Keratinocyte (primary cell): ENCODE measurements at regions not wholly inside any gene's neighbourhood (a gene's known extent, or its start where the extent isn't known, plus 50 kb on each side); places are given as distances from the start of the nearest gene placed in this dataset.

Experiments
- DNase-seq: peaks from one replicate; pipeline ENCODE4 v3.0.0-alpha.2; 2011; ENCODE audit warnings: low read depth, missing footprints, low spot score
- FAIRE-seq: peaks from 2 replicates; lab custom pipeline; 2011; peaks lifted over from hg19 to GRCh38; lab: Jason Lieb, UNC
- H2AFZ ChIP-seq: 2 replicates; pipeline ENCODE4 v1.6.0; 2012; ENCODE audit warnings: low read length, control low read depth, inconsistent platforms; ENCODE audit not compliant: control insufficient read depth
- H3K27ac ChIP-seq: 2 replicates; pipeline ENCODE4 v1.5.1; 2011; ENCODE audit warnings: low read length; ENCODE audit not compliant: control insufficient read depth, insufficient read depth
- H3K27me3 ChIP-seq: 3 replicates; pipeline ENCODE4 v1.6.0; 2011; ENCODE audit warnings: low read length; ENCODE audit not compliant: control insufficient read depth, insufficient read depth; ENCODE audit errors: extremely low read depth
- H3K36me3 ChIP-seq, 2 experiments: 2 replicates in 1 of 2; 3 replicates in 1 of 2; pipeline ENCODE4 v1.5.1; 2011; ENCODE audit warnings: low read length in 2 of 2, mild to moderate bottlenecking in 1 of 2; ENCODE audit not compliant: control insufficient read depth in 2 of 2, insufficient read depth in 2 of 2; ENCODE audit errors: extremely low read depth in 1 of 2
- H3K4me1 ChIP-seq: 3 replicates; pipeline ENCODE4 v1.5.1; 2011; ENCODE audit warnings: low read length; ENCODE audit not compliant: control insufficient read depth, insufficient read depth; ENCODE audit errors: extremely low read depth
- H3K4me2 ChIP-seq: 3 replicates; pipeline ENCODE4 v1.6.0; 2011; ENCODE audit warnings: low read depth, low read length; ENCODE audit not compliant: control insufficient read depth, insufficient read depth; ENCODE audit errors: extremely low read depth
- H3K4me3 ChIP-seq, 3 experiments: fragments of 200-600 bp in 1 of 3; sonication (generic) in 1 of 3; 2 replicates in 2 of 3; 3 replicates in 1 of 3; pipeline ENCODE4 v1.5.1; 2011 to 2016; ENCODE audit warnings: low read length in 3 of 3, mild to moderate bottlenecking in 3 of 3, control low read depth in 2 of 3, inconsistent platforms in 1 of 3, low read depth in 1 of 3, mixed read lengths in 1 of 3, mixed run types in 1 of 3, moderate library complexity in 1 of 3; ENCODE audit not compliant: control insufficient read depth in 2 of 3, insufficient read depth in 2 of 3; ENCODE audit errors: extremely low read depth in 1 of 3
- H3K79me2 ChIP-seq: 2 replicates; pipeline ENCODE4 v1.6.0; 2012; ENCODE audit warnings: low read length; ENCODE audit not compliant: control insufficient read depth, insufficient read depth
- H3K9ac ChIP-seq: 3 replicates; pipeline ENCODE4 v1.6.0; 2011; ENCODE audit warnings: low read length; ENCODE audit not compliant: control insufficient read depth, insufficient read depth; ENCODE audit errors: extremely low read depth
- H3K9me1 ChIP-seq: 3 replicates; pipeline ENCODE4 v1.6.0; 2011; ENCODE audit warnings: low read length; ENCODE audit not compliant: control insufficient read depth, insufficient read depth; ENCODE audit errors: extremely low read depth
- H3K9me3 ChIP-seq: 2 replicates; pipeline ENCODE4 v1.5.1; 2012; ENCODE audit warnings: low read depth, low read length; ENCODE audit not compliant: control insufficient read depth
- H4K20me1 ChIP-seq: 3 replicates; pipeline ENCODE4 v1.6.0; 2011; ENCODE audit warnings: low read length; ENCODE audit not compliant: control insufficient read depth, insufficient read depth; ENCODE audit errors: extremely low read depth
- EZH2 ChIP-seq: IDR thresholded peaks from one replicate; pipeline ENCODE4 v1.6.1; 2012; ENCODE audit warnings: inconsistent platforms, mild to moderate bottlenecking, low read length, moderate library complexity
- dilution Hi-C: fragments of 300-500 bp; cut with MboI; formaldehyde crosslinking; loops from one replicate; pipeline ENCODE4 v1.7.0; 2020; ENCODE audit warnings: low sequenced_read_pairs; ENCODE audit not compliant: extremely low pct_ligation_motif_present
- TF ChIP-seq, protein P1 (sequence below), 3 experiments: IDR thresholded peaks in 1 of 3; conservative IDR thresholded peaks in 1 of 3; optimal IDR thresholded peaks in 1 of 3; 2 replicates in 2 of 3; 3 replicates in 1 of 3; pipeline versions ENCODE3 to v1.5.1; 2011; ENCODE audit warnings: low read length in 3 of 3, mild to moderate bottlenecking in 3 of 3, moderate library complexity in 2 of 3, control low read depth in 1 of 3, inconsistent platforms in 1 of 3; ENCODE audit not compliant: insufficient read depth in 2 of 3; ENCODE audit errors: extremely low read depth in 1 of 3

DNA sequence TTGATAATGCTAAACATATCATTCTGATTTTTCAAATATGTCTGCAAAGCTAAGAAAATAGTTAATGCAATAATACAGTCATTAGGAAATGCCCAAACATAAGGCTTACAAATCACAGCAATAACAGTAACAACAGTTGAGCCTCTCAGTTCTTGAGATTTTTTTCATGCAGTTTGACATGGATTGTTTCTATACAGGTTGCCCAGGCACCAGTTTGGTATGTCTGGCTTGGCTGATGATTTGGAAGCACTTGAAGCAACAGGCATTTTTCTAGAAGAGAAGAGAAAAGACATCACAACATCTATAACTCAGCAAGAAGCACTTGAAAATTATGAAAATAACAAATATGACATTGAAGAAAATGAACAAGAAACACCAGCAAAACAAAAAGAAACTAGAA lies 78.7 kb upstream of the COL6A5 start:
- dilution Hi-C loops = no loop called here
- no peaks in the 10 kb centered on the region for H4K20me1 ChIP-seq
- no peaks in the 10 kb centered on the region for H3K79me2 ChIP-seq
- H3K27ac ChIP-seq = no peak overlapping the region
- FAIRE-seq (no peak), DNase-seq (no peak)
- no peak for TF ChIP-seq EZH2
- TF ChIP-seq, protein P1, sequence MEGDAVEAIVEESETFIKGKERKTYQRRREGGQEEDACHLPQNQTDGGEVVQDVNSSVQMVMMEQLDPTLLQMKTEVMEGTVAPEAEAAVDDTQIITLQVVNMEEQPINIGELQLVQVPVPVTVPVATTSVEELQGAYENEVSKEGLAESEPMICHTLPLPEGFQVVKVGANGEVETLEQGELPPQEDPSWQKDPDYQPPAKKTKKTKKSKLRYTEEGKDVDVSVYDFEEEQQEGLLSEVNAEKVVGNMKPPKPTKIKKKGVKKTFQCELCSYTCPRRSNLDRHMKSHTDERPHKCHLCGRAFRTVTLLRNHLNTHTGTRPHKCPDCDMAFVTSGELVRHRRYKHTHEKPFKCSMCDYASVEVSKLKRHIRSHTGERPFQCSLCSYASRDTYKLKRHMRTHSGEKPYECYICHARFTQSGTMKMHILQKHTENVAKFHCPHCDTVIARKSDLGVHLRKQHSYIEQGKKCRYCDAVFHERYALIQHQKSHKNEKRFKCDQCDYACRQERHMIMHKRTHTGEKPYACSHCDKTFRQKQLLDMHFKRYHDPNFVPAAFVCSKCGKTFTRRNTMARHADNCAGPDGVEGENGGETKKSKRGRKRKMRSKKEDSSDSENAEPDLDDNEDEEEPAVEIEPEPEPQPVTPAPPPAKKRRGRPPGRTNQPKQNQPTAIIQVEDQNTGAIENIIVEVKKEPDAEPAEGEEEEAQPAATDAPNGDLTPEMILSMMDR (optimal IDR thresholded peaks at IDR 0.05 in 1 of 3, IDR thresholded peaks at IDR 0.05 in 1 of 3, conservative IDR thresholded peaks at IDR 0.05 in 1 of 3; ENCODE audit: extremely low read depth in 1 of 3, insufficient read depth in 2 of 3, low read length in 3 of 3) = no peak
- no peak overlapping the region for H3K4me2 ChIP-seq
- H3K9me1 ChIP-seq = no peaks in the 10 kb centered on the region
- H3K4me3 ChIP-seq = no peak overlapping the region
- H2AFZ ChIP-seq = no peak overlapping the region
- H3K27me3 ChIP-seq = no peaks in the 10 kb centered on the region
- no peaks in the 10 kb centered on the region for H3K4me1 ChIP-seq
- H3K9me3 ChIP-seq = no peaks in the 10 kb centered on the region
- H3K36me3 ChIP-seq = no peaks in the 10 kb centered on the region
- no peak overlapping the region for H3K9ac ChIP-seq

DNA sequence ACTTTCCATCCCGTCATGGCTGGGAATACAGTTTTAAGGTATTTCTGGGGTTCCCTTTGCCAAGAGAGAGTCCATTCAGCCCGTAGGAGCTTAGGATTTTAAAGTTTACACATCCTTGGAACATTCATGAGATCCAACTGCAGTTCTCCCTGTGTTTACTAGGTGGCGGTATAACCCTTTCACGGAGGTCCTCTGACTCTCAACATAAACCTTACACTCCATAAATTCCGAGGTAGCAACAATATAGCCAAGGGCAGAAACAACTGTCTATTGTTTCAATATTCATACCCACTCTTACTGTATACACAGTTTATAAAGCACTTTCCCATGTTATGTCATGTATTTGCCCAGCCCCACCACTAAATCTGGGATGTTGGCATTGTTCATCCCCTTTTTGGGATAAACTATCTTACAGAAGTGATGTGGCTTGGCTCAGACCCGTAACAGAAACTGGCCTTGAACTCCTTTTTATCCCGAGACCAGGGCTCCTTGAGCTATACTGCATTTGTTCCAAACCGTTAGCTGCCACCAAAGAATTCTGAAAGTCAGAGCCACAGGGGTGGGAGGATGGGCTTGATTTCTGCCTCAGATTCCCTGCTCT lies 69.2 kb upstream of the COL6A5 start:
- dilution Hi-C loops = no loop called here
- FAIRE-seq = peak; percentile 64
- no peak overlapping the region for H3K4me2 ChIP-seq
- H3K27me3 ChIP-seq = no peaks in the 10 kb centered on the region
- H2AFZ ChIP-seq = no peak overlapping the region
- DNase-seq = peak; percentile 4
- H3K4me1 ChIP-seq = no peaks in the 10 kb centered on the region
- no peaks in the 10 kb centered on the region for H3K9me1 ChIP-seq
- H3K27ac ChIP-seq = no peak overlapping the region
- H3K9me3 ChIP-seq = no peaks in the 10 kb centered on the region
- H3K4me3 ChIP-seq = no peak overlapping the region
- H3K79me2 ChIP-seq = no peaks in the 10 kb centered on the region
- no peaks in the 10 kb centered on the region for H4K20me1 ChIP-seq
- no peaks in the 10 kb centered on the region for H3K36me3 ChIP-seq
- H3K9ac ChIP-seq = no peak overlapping the region
- TF ChIP-seq EZH2 = no peak
- TF ChIP-seq, protein P1 (optimal IDR thresholded peaks at IDR 0.05 in 1 of 3, IDR thresholded peaks at IDR 0.05 in 1 of 3, conservative IDR thresholded peaks at IDR 0.05 in 1 of 3; ENCODE audit: extremely low read depth in 1 of 3, insufficient read depth in 2 of 3, low read length in 3 of 3) = peak; percentile 75 to 90 (median 87)
